Activated naive CD4-positive, alpha-beta T cell treated with anti-CD3 and anti-CD28 coated beads, Interleukin-2, amount 50 U/mL, for 16 hours (primary cell): ENCODE measurements at regions not wholly inside any gene's neighbourhood (a gene's known extent, or its start where the extent isn't known, plus 50 kb on each side); places are given as distances from the start of the nearest gene placed in this dataset.

Source experiments
- DNase-seq: peaks from one replicate; pipeline ENCODE4 v3.0.0-alpha.2; 2020

DNA sequence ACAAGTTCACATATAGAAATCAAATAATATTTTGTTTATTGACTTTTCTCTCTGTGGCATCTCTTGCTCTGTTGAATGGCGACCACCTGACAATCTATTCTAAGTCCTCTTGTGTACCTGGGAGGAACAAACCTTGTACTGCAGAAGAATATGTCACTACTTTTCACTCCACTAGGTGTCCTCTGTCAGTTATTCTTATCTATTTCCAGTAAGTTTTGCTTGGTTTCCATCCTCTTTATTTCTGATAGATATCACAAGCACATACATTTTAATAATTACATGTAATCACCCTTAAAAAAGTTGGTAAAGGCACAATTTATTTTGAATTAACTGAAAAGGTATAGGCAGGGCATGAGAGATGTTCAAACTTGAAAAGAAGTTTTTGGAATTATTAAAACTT, 238.4 kb downstream of the SNCA start:
- no peak for DNase-seq

DNA sequence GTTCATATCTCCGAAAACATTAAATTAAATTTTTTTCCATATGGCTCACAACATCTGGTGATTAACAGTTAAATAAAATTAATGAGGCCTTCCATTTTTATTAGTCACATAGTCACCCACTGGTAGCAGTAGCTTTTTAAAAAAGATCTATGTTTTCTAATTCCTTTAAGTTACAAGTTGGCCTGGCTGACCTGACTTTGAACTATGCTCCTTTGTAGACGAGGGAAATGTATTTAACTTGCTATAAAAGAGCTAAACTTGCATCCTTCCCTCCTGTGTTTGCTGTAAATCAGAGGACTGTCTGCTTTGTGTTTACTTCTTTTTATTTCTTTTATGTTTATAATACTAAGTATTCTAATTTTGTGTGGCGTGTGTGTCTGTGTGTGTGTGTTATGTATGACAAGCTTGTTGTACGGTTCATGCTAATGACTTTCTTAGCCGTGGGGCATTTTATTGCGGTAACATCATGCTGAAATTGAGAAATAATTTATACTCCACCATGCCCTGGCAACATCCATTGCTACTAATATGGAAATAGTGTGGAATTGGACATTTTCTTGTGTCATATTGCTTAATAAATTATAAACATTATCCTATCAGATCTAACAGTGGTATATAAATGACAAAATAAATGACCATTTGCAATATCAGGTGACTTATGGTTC, 241.7 kb downstream of the SNCA start:
- DNase-seq: no peak

GRCh38 chr4:89590128-89590527, 246.8 kb downstream of the SNCA start:
- DNase-seq: no peak

DNA sequence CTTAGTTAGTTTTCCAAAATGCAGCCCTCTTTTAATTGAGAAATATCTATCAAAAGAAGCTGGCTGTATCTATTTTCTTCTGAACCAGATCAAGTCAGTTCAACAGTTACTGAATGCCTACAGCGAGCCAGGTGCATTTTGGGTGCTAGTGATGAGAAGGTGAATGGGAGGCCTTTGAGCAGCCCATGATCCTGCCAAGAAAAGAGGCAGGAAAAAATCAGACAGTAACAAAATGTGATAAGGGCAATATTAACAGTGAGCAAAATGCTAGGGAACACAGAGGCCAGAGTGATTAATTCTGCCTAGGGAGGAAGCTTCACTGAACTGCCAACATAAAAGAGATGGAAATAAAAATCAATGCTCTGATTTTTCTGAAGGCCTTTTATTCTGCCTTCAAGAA, 248.5 kb downstream of the SNCA start:
- DNase-seq: no peak

DNA sequence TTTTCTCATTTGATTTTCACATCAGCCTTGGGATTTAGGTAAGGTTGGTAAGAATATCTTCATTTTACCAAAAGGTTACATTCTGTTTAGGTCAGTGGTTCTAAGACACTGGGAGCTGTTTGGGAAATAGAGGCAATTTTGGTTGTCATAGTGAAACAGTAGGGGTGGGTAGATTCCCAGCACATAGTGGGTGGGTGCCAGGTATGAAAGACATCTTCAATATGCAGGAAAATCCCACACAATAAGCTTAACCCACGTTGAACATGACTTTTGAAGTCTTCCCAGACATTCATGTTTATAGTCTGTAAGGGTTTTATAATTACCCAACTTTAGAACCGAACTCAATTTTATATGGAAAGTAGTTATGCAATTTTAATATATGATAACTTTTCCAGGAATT, 249.6 kb downstream of the SNCA start:
- no peak for DNase-seq

GRCh38 chr4:89586864-89587263, 250.1 kb downstream of the SNCA start:
- no peak for DNase-seq

- no peak for DNase-seq
Measured at GRCh38 chr4:89586318-89586717, 250.6 kb downstream of the SNCA start.

DNA sequence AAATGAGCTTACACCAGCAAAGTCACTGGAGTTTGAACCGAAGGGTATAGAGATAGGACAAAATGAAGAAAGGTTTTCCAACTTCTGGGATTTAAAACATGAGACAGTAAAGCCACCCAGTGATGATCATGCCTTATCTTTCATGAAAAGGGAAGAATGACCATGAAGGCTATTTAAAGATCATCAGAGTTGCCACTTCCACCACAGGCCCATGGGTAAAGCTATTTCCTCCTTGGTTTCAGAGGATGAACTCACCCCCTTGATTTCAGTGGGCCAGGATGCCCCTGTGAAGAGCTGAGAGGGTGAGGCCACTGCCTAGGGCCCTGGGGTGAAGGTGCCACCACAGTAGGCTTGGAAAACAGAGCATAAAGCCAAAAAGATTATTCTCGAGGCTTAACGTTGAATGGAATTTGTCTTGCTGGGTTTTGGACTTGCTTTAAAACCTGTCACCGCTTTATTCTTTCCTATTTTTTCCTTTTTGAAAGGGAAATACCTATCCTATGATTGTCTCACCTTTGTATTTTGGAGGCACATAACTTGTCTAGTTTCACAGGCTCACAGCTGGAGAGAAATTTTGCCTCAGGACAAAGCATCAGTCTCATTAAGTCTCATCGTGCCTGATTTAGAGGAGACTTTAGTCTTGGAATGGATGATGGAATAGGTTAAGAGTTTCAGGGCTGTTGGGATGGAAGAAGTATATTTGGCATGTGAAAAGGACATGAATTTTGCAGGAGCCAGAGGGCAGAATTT, 254.0 kb downstream of the SNCA start:
- no peak for DNase-seq

DNA sequence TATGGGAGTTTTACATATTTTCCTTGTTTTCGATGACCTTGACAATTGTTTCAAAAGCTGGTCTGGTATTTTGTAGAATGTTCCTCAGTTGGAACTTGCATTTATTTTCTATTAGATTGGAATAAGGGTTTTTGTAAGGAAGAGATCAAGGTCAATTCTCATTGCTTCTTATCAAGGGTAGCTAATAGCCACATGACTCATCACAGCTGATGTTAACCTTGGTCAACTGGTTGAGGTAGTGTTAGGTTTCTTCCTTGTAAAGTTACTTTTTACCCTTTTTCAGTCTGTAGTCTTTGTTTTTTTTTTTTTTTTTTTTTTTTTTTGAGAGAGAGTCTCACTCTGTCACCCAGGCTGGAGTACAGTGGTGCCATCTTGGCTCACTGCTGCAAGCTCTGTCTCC, 257.2 kb downstream of the SNCA start:
- DNase-seq: no peak

DNA sequence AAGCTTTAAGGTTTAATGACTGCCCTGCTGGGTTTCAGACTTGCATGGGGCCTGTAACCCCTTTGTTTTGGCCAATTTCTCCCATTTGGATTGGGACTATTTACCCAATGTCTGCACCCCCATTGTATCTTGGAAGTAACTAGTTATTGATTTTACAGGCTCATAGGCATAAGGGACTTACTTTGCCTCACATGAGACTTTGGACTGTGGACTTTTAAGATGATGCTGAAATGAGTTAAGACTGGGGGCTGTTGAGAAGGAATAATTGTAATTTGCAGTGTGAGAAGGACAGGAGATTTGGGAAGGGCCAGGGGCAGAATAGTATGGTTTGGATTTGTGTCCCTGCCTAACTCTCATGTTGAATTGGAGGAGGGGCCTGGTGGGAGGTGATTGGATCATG, 260.7 kb downstream of the SNCA start:
- no peak for DNase-seq

DNA sequence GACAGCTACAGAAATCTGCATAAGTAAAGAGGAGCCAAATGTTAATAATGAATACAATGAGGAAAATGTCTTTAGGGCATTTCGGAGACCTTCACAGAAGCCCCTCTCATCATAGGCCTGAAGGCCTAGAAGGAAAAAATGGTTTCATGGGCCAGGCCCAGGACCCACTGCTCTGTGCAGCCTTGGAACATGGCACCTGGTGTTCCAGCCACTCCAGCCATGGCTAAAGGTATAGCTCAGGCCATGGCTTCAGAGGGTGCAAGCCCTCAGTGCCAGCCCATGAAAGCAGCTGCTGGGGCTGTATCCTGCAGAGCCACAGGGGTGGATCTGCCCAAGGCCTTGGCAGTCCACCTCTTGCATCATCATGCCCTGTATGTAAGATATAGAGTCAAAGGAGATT, 261.1 kb downstream of the SNCA start:
- no peak for DNase-seq

DNA sequence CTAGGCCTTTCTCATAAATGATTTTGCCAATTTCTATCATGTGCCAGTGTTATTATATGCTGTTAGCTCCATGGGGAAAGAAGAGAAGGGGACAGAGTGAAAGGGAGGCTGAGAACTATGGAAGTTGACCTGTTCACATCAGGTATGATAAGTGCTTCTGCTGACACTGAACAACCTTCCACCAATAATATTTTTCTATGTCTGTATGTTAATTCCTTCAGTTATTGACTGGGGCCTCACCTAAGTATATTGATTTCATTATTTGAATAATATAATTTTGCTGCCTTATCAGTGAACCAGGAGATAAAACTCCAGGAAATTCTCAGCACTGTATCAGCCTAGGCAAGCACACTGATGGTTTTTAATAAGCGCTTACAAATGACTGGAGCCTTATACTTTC, 262.8 kb downstream of the SNCA start:
- no peak for DNase-seq

GRCh38 chr4:89573656-89574055, 263.3 kb downstream of the SNCA start:
- no peak for DNase-seq

DNA sequence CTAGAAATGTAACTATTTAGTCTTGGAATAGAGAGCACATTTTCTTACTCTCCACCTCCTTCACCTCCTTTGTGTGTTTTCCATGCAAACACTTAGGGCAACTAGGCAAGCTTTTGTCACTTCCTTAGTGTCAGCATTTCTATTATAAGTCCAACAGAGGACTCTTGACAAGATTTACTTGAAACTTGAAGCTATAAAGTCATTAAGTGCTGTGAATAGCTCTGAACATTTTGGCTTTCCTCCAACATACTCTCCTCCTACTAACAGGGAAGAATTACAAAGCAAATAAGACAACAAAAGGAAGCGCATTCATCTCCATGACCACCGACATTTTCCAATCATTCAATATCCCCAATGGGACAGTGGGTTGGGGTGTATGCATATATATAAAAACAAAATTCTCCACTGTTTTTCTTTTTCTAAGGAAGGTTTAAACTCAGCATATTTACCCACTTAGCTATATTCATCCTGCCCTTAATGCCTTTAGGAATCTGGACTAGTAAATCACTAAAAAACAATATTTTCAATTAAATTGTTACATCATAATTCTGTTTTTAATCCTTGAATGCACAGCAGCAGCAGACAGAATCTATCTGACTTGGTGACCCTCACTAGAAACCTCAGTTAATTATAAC, 264.6 kb downstream of the SNCA start:
- DNase-seq: no peak

DNA sequence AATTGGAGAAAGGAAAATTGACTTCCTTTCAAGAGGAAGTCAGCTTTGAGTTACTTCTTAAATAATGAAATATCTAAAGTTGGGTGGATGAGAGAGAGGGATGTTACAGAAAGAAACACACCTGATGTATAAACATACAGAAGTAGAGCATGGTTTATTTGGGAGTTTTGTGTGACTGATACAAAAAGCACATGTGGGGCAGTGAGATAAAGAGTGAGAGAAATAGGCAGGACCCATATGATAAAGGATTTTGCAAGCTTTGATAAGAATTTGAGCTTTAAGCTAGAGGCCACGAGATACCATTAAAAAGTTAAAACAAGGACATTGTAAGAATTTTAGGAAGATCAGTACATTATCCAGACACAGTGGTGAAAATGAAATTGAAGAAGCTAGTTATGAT, 263.3 kb upstream of the GPRIN3 start:
- DNase-seq: no peak

GRCh38 chr4:89567936-89568335, 260.3 kb upstream of the GPRIN3 start:
- DNase-seq: no peak

DNA sequence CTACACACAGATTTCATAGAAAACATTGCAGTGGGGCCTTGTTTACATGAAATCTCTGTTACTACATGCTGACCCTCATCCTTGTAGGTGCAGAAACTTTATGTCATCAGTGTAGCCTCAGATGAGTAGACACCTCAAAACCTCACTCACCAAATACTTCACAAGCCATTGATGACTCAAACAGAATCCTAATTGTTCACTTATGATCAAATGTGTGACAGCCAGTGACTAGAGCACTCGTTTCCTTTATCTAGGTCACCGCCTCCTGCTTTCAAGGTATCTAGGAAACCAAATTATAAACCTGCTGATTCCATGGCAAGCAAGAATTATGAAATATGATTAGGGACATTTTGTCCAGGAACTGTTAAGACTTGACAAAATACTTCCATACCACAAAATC, 255.8 kb upstream of the GPRIN3 start:
- no peak for DNase-seq

DNA sequence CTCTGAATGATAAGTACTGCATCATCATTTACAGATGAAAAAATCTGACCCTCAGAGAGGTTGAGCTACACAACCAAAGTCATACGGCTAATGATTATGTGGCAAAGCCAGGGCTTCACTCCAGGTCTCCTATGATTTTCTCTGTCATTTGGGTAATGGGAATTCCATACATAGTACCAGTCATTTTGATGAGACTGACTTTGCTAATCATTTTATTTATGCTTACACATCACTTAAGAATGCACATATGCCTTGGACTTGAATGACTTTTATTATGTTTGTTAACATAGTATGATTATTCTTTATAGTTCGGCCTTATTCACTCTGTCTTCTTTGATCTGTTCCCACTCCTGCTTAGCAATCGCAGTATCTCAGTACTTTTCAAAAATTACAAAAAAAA, 255.1 kb upstream of the GPRIN3 start:
- no peak for DNase-seq

GRCh38 chr4:89561048-89561447, 253.4 kb upstream of the GPRIN3 start:
- DNase-seq: no peak

GRCh38 chr4:89558147-89558546, 250.5 kb upstream of the GPRIN3 start:
- no peak for DNase-seq

DNA sequence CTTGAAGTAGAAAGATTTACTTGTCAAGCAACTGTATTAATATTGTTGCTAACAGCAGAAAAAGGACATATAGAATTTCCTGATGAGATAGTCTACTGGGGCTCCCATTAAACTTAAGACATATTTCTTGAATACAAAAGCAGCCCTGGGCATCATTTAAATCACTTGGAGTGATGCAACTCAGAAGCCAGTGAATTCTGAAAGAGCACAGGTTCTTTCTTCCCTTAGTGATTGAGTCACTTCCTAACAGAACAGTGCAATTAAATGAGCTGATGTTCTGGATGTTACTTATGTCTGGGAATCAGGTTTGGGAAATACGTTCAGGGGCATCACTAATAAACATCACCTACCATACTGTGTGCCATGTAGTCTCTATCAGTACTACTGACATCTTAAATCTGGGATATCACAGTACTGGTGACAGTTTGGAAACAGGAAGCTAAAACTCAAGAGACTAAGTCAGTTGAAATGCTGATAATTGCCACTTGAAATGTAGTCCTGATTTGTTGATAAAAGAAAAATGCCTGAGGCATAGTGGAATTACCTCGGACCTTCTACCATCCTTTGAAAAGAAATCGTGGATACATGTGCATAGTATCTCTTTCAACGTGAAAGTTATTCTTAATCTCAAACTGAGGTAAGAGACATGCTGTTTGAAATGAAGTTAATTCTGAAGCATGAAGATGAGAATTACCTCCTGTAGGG, 249.2 kb upstream of the GPRIN3 start:
- DNase-seq: no peak

GRCh38 chr4:89551191-89551590, 243.6 kb upstream of the GPRIN3 start:
- DNase-seq: no peak

DNA sequence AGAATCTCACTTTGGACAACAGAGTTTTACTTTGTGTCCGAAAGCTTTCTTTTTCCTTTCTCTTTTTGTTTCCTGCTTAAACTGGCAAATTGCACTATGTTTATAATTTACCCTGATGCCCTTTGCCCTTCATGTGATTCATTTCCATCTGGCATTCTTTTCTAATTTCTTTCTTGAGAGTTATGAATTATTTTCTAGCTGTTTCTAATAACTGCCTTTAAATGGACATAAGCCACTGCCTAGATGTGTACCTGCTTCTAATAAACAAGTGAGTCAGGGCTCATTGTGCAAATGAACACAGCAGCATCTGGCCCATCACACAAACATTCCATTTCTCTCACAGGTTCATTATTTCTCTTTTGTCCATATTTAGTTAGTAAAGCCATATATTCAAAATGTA, 242.3 kb upstream of the GPRIN3 start:
- DNase-seq: no peak

- no peak for DNase-seq
Measured at GRCh38 chr4:89545315-89545714, 237.7 kb upstream of the GPRIN3 start.
